H1 (cell line): ENCODE measurements at regions not wholly inside any gene's neighbourhood (a gene's known extent, or its start where the extent isn't known, plus 50 kb on each side); places are given as distances from the start of the nearest gene placed in this dataset.

Experiments
- EZH2 ChIP-seq: fragments of 200-600 bp; sonication (generic); IDR thresholded peaks from 2 replicates; pipeline ENCODE4 v1.7.1; 2012; ENCODE audit warnings: low read depth, mild to moderate bottlenecking, moderate library complexity, low read length, inconsistent platforms; ENCODE audit not compliant: severe bottlenecking
- FOSL1 ChIP-seq: IDR thresholded peaks from 2 replicates; pipeline ENCODE4 v1.6.1; 2011; ENCODE audit warnings: mild to moderate bottlenecking, low read depth, low read length, moderate library complexity; ENCODE audit not compliant: insufficient read depth
- POLR2A ChIP-seq, 2 experiments: IDR thresholded peaks; 1 replicate in 1 of 2; 2 replicates in 1 of 2; pipeline ENCODE4 v1.6.1; 2011; ENCODE audit warnings: low read depth in 2 of 2, low read length in 2 of 2, mild to moderate bottlenecking in 2 of 2; ENCODE audit errors: control extremely low read depth in 1 of 2
- RAD21 ChIP-seq, 2 experiments: IDR thresholded peaks in 1 of 2; conservative IDR thresholded peaks in 1 of 2; 2 replicates each; pipeline ENCODE4 v1.6.1; 2011; ENCODE audit warnings: low read depth in 2 of 2, low read length in 2 of 2, improper control_type of control experiment in 1 of 2, inconsistent platforms in 1 of 2, mild to moderate bottlenecking in 1 of 2, moderate library complexity in 1 of 2
- SIN3A ChIP-seq, 2 experiments: IDR thresholded peaks in 1 of 2; conservative IDR thresholded peaks in 1 of 2; 2 replicates each; pipeline ENCODE4 v1.6.1; 2011 to 2012; ENCODE audit warnings: low read length in 2 of 2, improper control_type of control experiment in 1 of 2, low read depth in 1 of 2, mild to moderate bottlenecking in 1 of 2
- TF ChIP-seq, protein P1 (sequence below), 3 experiments: IDR thresholded peaks; 1 replicate in 2 of 3; 2 replicates in 1 of 3; pipeline versions ENCODE4 v1.5.1 to v1.6.1; 2011; ENCODE audit warnings: low read length in 3 of 3, mild to moderate bottlenecking in 3 of 3, inconsistent platforms in 2 of 3, low read depth in 1 of 3, moderate library complexity in 1 of 3; ENCODE audit not compliant: insufficient read depth in 1 of 3; ENCODE audit errors: control extremely low read depth in 1 of 3
- TF ChIP-seq, protein P2 (sequence below): IDR thresholded peaks from 2 replicates; pipeline ENCODE4 v1.6.1; 2012; ENCODE audit warnings: low read length, inconsistent platforms
- TF ChIP-seq, protein P3 (sequence below): IDR thresholded peaks from 2 replicates; pipeline ENCODE4 v1.6.1; 2012; ENCODE audit warnings: inconsistent platforms

DNA sequence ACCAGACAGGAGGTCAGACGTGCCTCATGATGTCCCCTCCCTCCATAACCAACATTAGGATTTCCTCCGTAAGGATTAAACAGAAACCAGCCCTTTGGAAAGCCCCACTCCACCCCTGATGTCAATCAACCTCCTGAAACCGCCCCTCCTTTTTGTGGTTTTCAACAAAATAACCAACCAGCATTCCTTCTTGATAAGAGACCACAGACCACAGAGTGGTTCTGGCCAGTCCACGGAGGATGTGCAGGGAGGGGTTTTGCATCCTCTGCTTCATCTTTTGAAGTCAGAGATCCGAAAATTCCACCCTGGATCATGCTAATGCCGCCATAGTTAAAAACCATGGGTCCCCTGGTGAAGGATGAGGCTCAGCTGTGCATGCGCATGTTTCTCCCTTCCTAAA, 180.0 kb upstream of the CCDC150 start:
- TF ChIP-seq, protein P1, sequence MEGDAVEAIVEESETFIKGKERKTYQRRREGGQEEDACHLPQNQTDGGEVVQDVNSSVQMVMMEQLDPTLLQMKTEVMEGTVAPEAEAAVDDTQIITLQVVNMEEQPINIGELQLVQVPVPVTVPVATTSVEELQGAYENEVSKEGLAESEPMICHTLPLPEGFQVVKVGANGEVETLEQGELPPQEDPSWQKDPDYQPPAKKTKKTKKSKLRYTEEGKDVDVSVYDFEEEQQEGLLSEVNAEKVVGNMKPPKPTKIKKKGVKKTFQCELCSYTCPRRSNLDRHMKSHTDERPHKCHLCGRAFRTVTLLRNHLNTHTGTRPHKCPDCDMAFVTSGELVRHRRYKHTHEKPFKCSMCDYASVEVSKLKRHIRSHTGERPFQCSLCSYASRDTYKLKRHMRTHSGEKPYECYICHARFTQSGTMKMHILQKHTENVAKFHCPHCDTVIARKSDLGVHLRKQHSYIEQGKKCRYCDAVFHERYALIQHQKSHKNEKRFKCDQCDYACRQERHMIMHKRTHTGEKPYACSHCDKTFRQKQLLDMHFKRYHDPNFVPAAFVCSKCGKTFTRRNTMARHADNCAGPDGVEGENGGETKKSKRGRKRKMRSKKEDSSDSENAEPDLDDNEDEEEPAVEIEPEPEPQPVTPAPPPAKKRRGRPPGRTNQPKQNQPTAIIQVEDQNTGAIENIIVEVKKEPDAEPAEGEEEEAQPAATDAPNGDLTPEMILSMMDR (IDR thresholded peaks at IDR 0.05; ENCODE audit: control extremely low read depth in 1 of 3, insufficient read depth in 1 of 3, low read depth in 1 of 3, low read length in 3 of 3), result no peak
- TF ChIP-seq, protein P2, sequence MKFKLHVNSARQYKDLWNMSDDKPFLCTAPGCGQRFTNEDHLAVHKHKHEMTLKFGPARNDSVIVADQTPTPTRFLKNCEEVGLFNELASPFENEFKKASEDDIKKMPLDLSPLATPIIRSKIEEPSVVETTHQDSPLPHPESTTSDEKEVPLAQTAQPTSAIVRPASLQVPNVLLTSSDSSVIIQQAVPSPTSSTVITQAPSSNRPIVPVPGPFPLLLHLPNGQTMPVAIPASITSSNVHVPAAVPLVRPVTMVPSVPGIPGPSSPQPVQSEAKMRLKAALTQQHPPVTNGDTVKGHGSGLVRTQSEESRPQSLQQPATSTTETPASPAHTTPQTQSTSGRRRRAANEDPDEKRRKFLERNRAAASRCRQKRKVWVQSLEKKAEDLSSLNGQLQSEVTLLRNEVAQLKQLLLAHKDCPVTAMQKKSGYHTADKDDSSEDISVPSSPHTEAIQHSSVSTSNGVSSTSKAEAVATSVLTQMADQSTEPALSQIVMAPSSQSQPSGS, result no peak
- TF ChIP-seq SIN3A (conservative IDR thresholded peaks at IDR 0.05 in 1 of 2, IDR thresholded peaks at IDR 0.05 in 1 of 2; ENCODE audit: low read depth in 1 of 2, low read length in 2 of 2), result no peak
- no peak for TF ChIP-seq FOSL1
- no peak for TF ChIP-seq POLR2A (IDR thresholded peaks at IDR 0.05; ENCODE audit: control extremely low read depth in 1 of 2, low read depth in 2 of 2, low read length in 2 of 2)
- TF ChIP-seq, protein P3, sequence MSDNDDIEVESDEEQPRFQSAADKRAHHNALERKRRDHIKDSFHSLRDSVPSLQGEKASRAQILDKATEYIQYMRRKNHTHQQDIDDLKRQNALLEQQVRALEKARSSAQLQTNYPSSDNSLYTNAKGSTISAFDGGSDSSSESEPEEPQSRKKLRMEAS, result no peak
- no peak for TF ChIP-seq RAD21 (IDR thresholded peaks at IDR 0.05 in 1 of 2, conservative IDR thresholded peaks at IDR 0.05 in 1 of 2; ENCODE audit: low read depth in 2 of 2, low read length in 2 of 2)
- no peak for TF ChIP-seq EZH2
